ENCODE measurements at regions not wholly inside any gene's neighbourhood (a gene's known extent, or its start where the extent isn't known, plus 50 kb on each side); places are given as distances from the start of the nearest gene placed in this dataset.

DNA sequence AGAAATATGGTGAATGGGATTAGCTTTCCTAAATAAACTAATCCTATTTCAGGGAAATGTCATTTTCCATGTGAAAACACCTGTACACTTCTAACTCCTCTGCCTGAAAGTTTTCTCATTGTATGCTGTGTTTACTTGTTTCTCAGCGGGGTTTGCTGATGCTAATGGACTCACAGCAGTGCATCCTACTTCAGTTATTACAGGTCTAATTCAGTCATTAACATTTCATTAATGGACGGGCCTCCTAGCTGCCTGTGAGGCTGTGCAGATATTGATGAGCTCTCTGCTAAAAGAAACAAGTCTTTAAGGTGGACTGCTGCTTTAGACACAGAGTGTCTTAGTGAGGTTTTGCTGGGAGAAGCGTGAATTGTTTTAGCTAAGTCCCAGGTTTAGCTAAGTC is 1342.0 kb upstream of the ZEB2 start:
- DNase-seq (ENCODE audit: low spot score): no peak
- H3K36me3 ChIP-seq (ENCODE audit: low read depth): no peaks in the 10 kb centered on the region
- no peak overlapping the region for H3K4me3 ChIP-seq (ENCODE audit: severe bottlenecking)
- H3K27ac ChIP-seq (ENCODE audit: poor library complexity, severe bottlenecking): no peak overlapping the region
- no peaks in the 10 kb centered on the region for H3K4me1 ChIP-seq (ENCODE audit: insufficient read depth, poor library complexity, severe bottlenecking)
- ATAC-seq (ENCODE audit: low read depth): no peak
- H3K27me3 ChIP-seq (ENCODE audit: insufficient read depth, poor library complexity, severe bottlenecking): no peaks in the 10 kb centered on the region
- no peaks in the 10 kb centered on the region for H3K9me3 ChIP-seq (ENCODE audit: severe bottlenecking)
- TF ChIP-seq, protein P1, sequence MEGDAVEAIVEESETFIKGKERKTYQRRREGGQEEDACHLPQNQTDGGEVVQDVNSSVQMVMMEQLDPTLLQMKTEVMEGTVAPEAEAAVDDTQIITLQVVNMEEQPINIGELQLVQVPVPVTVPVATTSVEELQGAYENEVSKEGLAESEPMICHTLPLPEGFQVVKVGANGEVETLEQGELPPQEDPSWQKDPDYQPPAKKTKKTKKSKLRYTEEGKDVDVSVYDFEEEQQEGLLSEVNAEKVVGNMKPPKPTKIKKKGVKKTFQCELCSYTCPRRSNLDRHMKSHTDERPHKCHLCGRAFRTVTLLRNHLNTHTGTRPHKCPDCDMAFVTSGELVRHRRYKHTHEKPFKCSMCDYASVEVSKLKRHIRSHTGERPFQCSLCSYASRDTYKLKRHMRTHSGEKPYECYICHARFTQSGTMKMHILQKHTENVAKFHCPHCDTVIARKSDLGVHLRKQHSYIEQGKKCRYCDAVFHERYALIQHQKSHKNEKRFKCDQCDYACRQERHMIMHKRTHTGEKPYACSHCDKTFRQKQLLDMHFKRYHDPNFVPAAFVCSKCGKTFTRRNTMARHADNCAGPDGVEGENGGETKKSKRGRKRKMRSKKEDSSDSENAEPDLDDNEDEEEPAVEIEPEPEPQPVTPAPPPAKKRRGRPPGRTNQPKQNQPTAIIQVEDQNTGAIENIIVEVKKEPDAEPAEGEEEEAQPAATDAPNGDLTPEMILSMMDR (IDR thresholded peaks at IDR 0.05; ENCODE audit: poor library complexity, severe bottlenecking): no peak

- no peaks in the 10 kb centered on the region for H3K36me3 ChIP-seq (ENCODE audit: low read depth)
- DNase-seq (ENCODE audit: low spot score): no peak
- peak; percentile 56 for ATAC-seq (ENCODE audit: low read depth)
- no peaks in the 10 kb centered on the region for H3K27me3 ChIP-seq (ENCODE audit: insufficient read depth, poor library complexity, severe bottlenecking)
- no peak overlapping the region for H3K4me3 ChIP-seq (ENCODE audit: severe bottlenecking)
- no peaks in the 10 kb centered on the region for H3K9me3 ChIP-seq (ENCODE audit: severe bottlenecking)
- H3K27ac ChIP-seq (ENCODE audit: poor library complexity, severe bottlenecking): no peak overlapping the region
- TF ChIP-seq, protein P1 (IDR thresholded peaks at IDR 0.05; ENCODE audit: poor library complexity, severe bottlenecking): no peak
- no peaks in the 10 kb centered on the region for H3K4me1 ChIP-seq (ENCODE audit: insufficient read depth, poor library complexity, severe bottlenecking)
These were observed 1340.2 kb upstream of the ZEB2 start for GRCh38 chr2:145860083-145860482.

DNA sequence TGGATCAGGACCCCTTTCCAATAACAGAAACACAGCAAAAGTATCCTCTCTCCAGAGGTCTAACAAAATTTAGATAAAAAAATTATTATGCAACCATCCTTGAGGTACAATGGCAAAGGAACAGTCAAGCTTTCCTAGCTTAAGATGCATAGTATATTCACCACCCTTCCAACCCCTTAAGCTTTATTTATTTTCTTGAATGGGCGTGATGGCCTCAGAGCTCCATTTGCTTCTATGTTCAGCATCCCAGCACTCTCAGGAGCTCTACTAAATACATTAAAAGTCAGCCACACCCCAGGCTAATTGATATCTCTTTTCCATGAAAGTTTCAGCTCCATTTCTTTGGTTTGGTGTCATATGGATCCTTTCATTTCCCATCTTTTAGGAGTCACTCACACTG is 1335.2 kb upstream of the ZEB2 start:
- no peaks in the 10 kb centered on the region for H3K27me3 ChIP-seq (ENCODE audit: insufficient read depth, poor library complexity, severe bottlenecking)
- H3K4me3 ChIP-seq (ENCODE audit: severe bottlenecking): no peak overlapping the region
- no peak for ATAC-seq (ENCODE audit: low read depth)
- H3K9me3 ChIP-seq (ENCODE audit: severe bottlenecking): no peaks in the 10 kb centered on the region
- no peak overlapping the region for H3K27ac ChIP-seq (ENCODE audit: poor library complexity, severe bottlenecking)
- TF ChIP-seq, protein P1 (IDR thresholded peaks at IDR 0.05; ENCODE audit: poor library complexity, severe bottlenecking): no peak
- DNase-seq (ENCODE audit: low spot score): no peak
- H3K4me1 ChIP-seq (ENCODE audit: insufficient read depth, poor library complexity, severe bottlenecking): no peaks in the 10 kb centered on the region
- no peaks in the 10 kb centered on the region for H3K36me3 ChIP-seq (ENCODE audit: low read depth)

- Histone ChIP-seq H3K27ac (ENCODE audit: poor library complexity, severe bottlenecking) (no peak overlapping the region), H3K27me3 (ENCODE audit: insufficient read depth, poor library complexity, severe bottlenecking) (no peaks in the 10 kb centered on the region), H3K9me3 (ENCODE audit: severe bottlenecking) (no peaks in the 10 kb centered on the region), H3K4me1 (ENCODE audit: insufficient read depth, poor library complexity, severe bottlenecking) (no peaks in the 10 kb centered on the region), H3K4me3 (ENCODE audit: severe bottlenecking) (no peak overlapping the region), H3K36me3 (ENCODE audit: low read depth) (no peaks in the 10 kb centered on the region)
- TF ChIP-seq, protein P1 (IDR thresholded peaks at IDR 0.05; ENCODE audit: poor library complexity, severe bottlenecking): no peak
- no peak for DNase-seq (ENCODE audit: low spot score)
- no peak for ATAC-seq (ENCODE audit: low read depth)
These were observed 1334.3 kb upstream of the ZEB2 start for GRCh38 chr2:145854039-145854755.

GRCh38 chr2:145851730-145852129 is 1331.8 kb upstream of the ZEB2 start:
- DNase-seq (ENCODE audit: low spot score): no peak
- Histone ChIP-seq H3K4me3 (ENCODE audit: severe bottlenecking) (no peak overlapping the region), H3K9me3 (ENCODE audit: severe bottlenecking) (no peaks in the 10 kb centered on the region), H3K27ac (ENCODE audit: poor library complexity, severe bottlenecking) (no peak overlapping the region), H3K27me3 (ENCODE audit: insufficient read depth, poor library complexity, severe bottlenecking) (no peaks in the 10 kb centered on the region), H3K36me3 (ENCODE audit: low read depth) (no peaks in the 10 kb centered on the region), H3K4me1 (ENCODE audit: insufficient read depth, poor library complexity, severe bottlenecking) (no peaks in the 10 kb centered on the region)
- TF ChIP-seq, protein P1 (IDR thresholded peaks at IDR 0.05; ENCODE audit: poor library complexity, severe bottlenecking): no peak
- no peak for ATAC-seq (ENCODE audit: low read depth)

Measured in RWPE2 (cell line).